ENCODE measurements at regions not wholly inside any gene's neighbourhood (a gene's known extent, or its start where the extent isn't known, plus 50 kb on each side); places are given as distances from the start of the nearest gene placed in this dataset.
A peak's percentile ranks its signal among the peaks of the same experiment; 100 is the strongest.

GRCh38 chr14:29043737-29044136, 277.1 kb downstream of the FOXG1 start:
- no peak for DNase-seq

- DNase-seq = no peak
Observed at GRCh38 chr14:29045237-29045636, 278.6 kb downstream of the FOXG1 start.

GRCh38 chr14:29054119-29054518, 287.5 kb downstream of the FOXG1 start:
- no peak for DNase-seq

GRCh38 chr14:29056041-29056566, 289.5 kb downstream of the FOXG1 start:
- no peak for DNase-seq

- DNase-seq = no peak
Observed at GRCh38 chr14:29061702-29062101, 295.1 kb downstream of the FOXG1 start.

GRCh38 chr14:29062466-29062865, 295.9 kb downstream of the FOXG1 start:
- DNase-seq = no peak

GRCh38 chr14:29062976-29063375, 296.4 kb downstream of the FOXG1 start:
- no peak for DNase-seq

- no peak for DNase-seq
Observed at GRCh38 chr14:29064305-29064900, 297.8 kb downstream of the FOXG1 start.

- no peak for DNase-seq
Observed at GRCh38 chr14:29069228-29069627, 302.6 kb downstream of the FOXG1 start.

GRCh38 chr14:29075761-29076160, 309.2 kb downstream of the FOXG1 start:
- no peak for DNase-seq

GRCh38 chr14:29077916-29078315, 311.3 kb downstream of the FOXG1 start:
- no peak for DNase-seq

- DNase-seq = no peak
Observed at GRCh38 chr14:29078810-29079522, 312.4 kb downstream of the FOXG1 start.

- DNase-seq = no peak
Observed at GRCh38 chr14:29085546-29085945, 319.0 kb downstream of the FOXG1 start.

- DNase-seq = no peak
Observed at GRCh38 chr14:29089849-29090248, 323.3 kb downstream of the FOXG1 start.

GRCh38 chr14:29092121-29092520, 325.5 kb downstream of the FOXG1 start:
- no peak for DNase-seq

GRCh38 chr14:29097476-29097875, 330.9 kb downstream of the FOXG1 start:
- DNase-seq = no peak

- no peak for DNase-seq
Observed at GRCh38 chr14:29098656-29099055, 332.1 kb downstream of the FOXG1 start.

GRCh38 chr14:29102266-29102665, 335.7 kb downstream of the FOXG1 start:
- DNase-seq = no peak

- peak; percentile 86 for DNase-seq
Observed at GRCh38 chr14:29102996-29103395, 336.4 kb downstream of the FOXG1 start.

- DNase-seq = no peak
Observed at GRCh38 chr14:29108908-29109307, 342.3 kb downstream of the FOXG1 start.

GRCh38 chr14:29109589-29109988, 343.0 kb downstream of the FOXG1 start:
- DNase-seq = no peak

GRCh38 chr14:29111554-29111953, 345.0 kb downstream of the FOXG1 start:
- DNase-seq = no peak

GRCh38 chr14:29123017-29123416, 356.4 kb downstream of the FOXG1 start:
- no peak for DNase-seq

- no peak for DNase-seq
Observed at GRCh38 chr14:29126361-29126760, 359.8 kb downstream of the FOXG1 start.

GRCh38 chr14:29126865-29127264, 360.3 kb downstream of the FOXG1 start:
- no peak for DNase-seq

Data from NCI-H1694 treated with DMSO at 0.1 percent for 48 hours (cell line).